OCI-LY1 (cell line): ENCODE measurements at regions not wholly inside any gene's neighbourhood (a gene's known extent, or its start where the extent isn't known, plus 50 kb on each side); places are given as distances from the start of the nearest gene placed in this dataset.
"Not testable (repeated sequence)": the region's sequence is repeated elsewhere in the genome, so short reads cannot be mapped to it uniquely, and the experiment has no call there.

Experiments used
- CTCF ChIP-seq: fragments of 200-600 bp; sonication (generic), shearing (Covaris generic); IDR thresholded peaks from 2 replicates; pipeline ENCODE4 v1.5.1; 2017; ENCODE audit warnings: mild to moderate bottlenecking, antibody characterized with exemption, low read length, moderate library complexity, mixed read lengths
- EZH2 ChIP-seq: fragments of 200-600 bp; sonication (generic), shearing (Covaris generic); IDR thresholded peaks from 2 replicates; pipeline ENCODE4 v1.8.0; 2017; ENCODE audit warnings: borderline replicate concordance, mixed run types, mild to moderate bottlenecking, antibody characterized with exemption, low read length, moderate library complexity, mixed read lengths

DNA sequence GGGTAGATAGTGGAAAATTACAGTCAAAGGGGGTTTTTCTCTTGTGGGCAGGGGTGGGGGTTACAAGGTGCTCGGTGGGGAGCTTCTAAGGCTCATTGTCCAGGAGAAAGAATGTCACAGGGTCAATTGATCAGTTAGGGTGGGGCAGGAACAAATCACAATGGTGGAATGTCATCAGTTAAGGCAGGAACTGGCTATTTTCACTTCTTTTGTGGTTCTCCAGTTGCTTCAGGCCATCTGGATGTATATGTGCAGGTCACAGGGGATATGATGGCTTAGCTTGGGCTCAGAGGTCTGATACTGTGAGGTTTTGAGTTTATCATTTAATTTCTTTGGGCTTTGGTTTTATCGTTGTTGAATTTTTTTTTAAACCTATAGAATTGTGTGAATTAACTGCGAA is 321.4 kb downstream of the EDEM1 start:
- TF ChIP-seq EZH2, CTCF: not testable (repeated sequence)
